Esophagus (tissue), 2 donors: ENCODE measurements at regions not wholly inside any gene's neighbourhood (a gene's known extent, or its start where the extent isn't known, plus 50 kb on each side); places are given as distances from the start of the nearest gene placed in this dataset.
"Not testable (repeated sequence)": the region's sequence is repeated elsewhere in the genome, so short reads cannot be mapped to it uniquely, and the experiment has no call there.

Source experiments
- H3K27ac ChIP-seq, 2 donors: one replicate each; pipeline ENCODE4 v1.5.1; 2013; ENCODE audit warnings: low read depth in 2 of 2, mild to moderate bottlenecking in 2 of 2, inconsistent platforms in 1 of 2, low read length in 1 of 2, moderate library complexity in 1 of 2
- H3K27me3 ChIP-seq, 2 donors: one replicate each; pipeline ENCODE4 v1.6.1; 2013; ENCODE audit warnings: low read length in 2 of 2, control low read depth in 1 of 2, mild to moderate bottlenecking in 1 of 2; ENCODE audit not compliant: insufficient read depth in 2 of 2, control insufficient read depth in 1 of 2
- H3K36me3 ChIP-seq, 2 donors: one replicate each; pipeline ENCODE4 v1.6.1; 2013; ENCODE audit warnings: low read length in 1 of 2; ENCODE audit not compliant: control insufficient read depth in 2 of 2, insufficient read depth in 2 of 2
- H3K4me1 ChIP-seq, 2 donors: one replicate each; pipeline ENCODE4 v1.6.1; 2013; ENCODE audit warnings: low read length in 1 of 2; ENCODE audit not compliant: control insufficient read depth in 2 of 2, insufficient read depth in 2 of 2
- H3K4me3 ChIP-seq, 2 donors: one replicate each; pipeline ENCODE4 v1.5.1; 2013; ENCODE audit warnings: low read length in 2 of 2, mild to moderate bottlenecking in 2 of 2, low read depth in 1 of 2, moderate library complexity in 1 of 2
- H3K9me3 ChIP-seq, 2 donors: one replicate each; pipeline ENCODE4 v1.6.1; 2013; ENCODE audit warnings: mild to moderate bottlenecking in 2 of 2, low read depth in 1 of 2, low read length in 1 of 2, moderate library complexity in 1 of 2; ENCODE audit not compliant: control insufficient read depth in 2 of 2, insufficient read depth in 1 of 2
- WGBS, 2 donors: extraction: QIAGEN DNeasy Blood & Tissue Kit; methylation state at CpG; one replicate each; pipeline ENCODE4 v1.1.7; 2013; 5-methylcytosine and 5-hydroxymethylcytosine counted together
- donor health status: healthy with polysubstance abuse.
- donor health status: Bipolar disorder and iron deficiency.

GRCh38 chr14:52202151-52202550, 65.3 kb upstream of the PTGDR start:
- Histone ChIP-seq H3K27me3 (no peaks in the 10 kb centered on the region), H3K27ac (no peak overlapping the region), H3K4me1 (no peaks in the 10 kb centered on the region), H3K4me3 (no peak overlapping the region), H3K9me3 (no peaks in the 10 kb centered on the region), H3K36me3 (no peaks in the 10 kb centered on the region)

- H3K27me3 ChIP-seq: no peaks in the 10 kb centered on the region
Measured at GRCh38 chr14:52190337-52190931, 77.1 kb upstream of the PTGDR start.

GRCh38 chr14:52189325-52189724, 78.2 kb upstream of the PTGDR start:
- Histone ChIP-seq H3K4me3 (no peak overlapping the region), H3K27me3 (no peaks in the 10 kb centered on the region), H3K36me3 (no peaks in the 10 kb centered on the region), H3K27ac (no peak overlapping the region), H3K4me1 (no peaks in the 10 kb centered on the region), H3K9me3 (no peaks in the 10 kb centered on the region)
- WGBS, 2 donors: 61 to 69% methylated on average over 4 of the region's 4 CpGs

More at GRCh38 chr14:52190337-52190931, 77.1 kb upstream of the PTGDR start:
- H3K9me3 ChIP-seq: no peaks in the 10 kb centered on the region
- WGBS, 2 donors: 86 to 89% methylated on average over 4 of the region's 4 CpGs
- no peaks in the 10 kb centered on the region for H3K36me3 ChIP-seq
- no peak overlapping the region for H3K4me3 ChIP-seq
- H3K27ac ChIP-seq: no peak overlapping the region
- no peaks in the 10 kb centered on the region for H3K4me1 ChIP-seq

GRCh38 chr14:52188381-52188780, 79.1 kb upstream of the PTGDR start:
- Histone ChIP-seq H3K4me1 (no peaks in the 10 kb centered on the region), H3K27me3 (no peaks in the 10 kb centered on the region), H3K27ac (no peak overlapping the region), H3K4me3 (no peak overlapping the region), H3K9me3 (no peaks in the 10 kb centered on the region), H3K36me3 (no peaks in the 10 kb centered on the region)

GRCh38 chr14:52185178-52185577, 82.3 kb upstream of the PTGDR start:
- Histone ChIP-seq H3K27me3 (no peaks in the 10 kb centered on the region), H3K27ac (no peak overlapping the region), H3K36me3 (no peaks in the 10 kb centered on the region), H3K4me1 (no peaks in the 10 kb centered on the region), H3K4me3 (no peak overlapping the region), H3K9me3 (no peaks in the 10 kb centered on the region)
- WGBS, 2 donors: 66 to 78% methylated on average over 3 of the region's 3 CpGs

GRCh38 chr14:52182853-52183252, 84.6 kb upstream of the PTGDR start:
- WGBS, 2 donors: 49 to 62% methylated on average over 2 of the region's 2 CpGs
- H3K36me3 ChIP-seq: no peaks in the 10 kb centered on the region

GRCh38 chr14:52179141-52179790, 88.2 kb upstream of the PTGDR start:
- Histone ChIP-seq H3K4me3 (no peak overlapping the region), H3K27ac (no peak overlapping the region), H3K27me3 (no peaks in the 10 kb centered on the region), H3K36me3 (no peaks in the 10 kb centered on the region), H3K9me3 (no peaks in the 10 kb centered on the region), H3K4me1 (no peaks in the 10 kb centered on the region)
- WGBS, 2 donors: 54 to 78% methylated on average over 6 of the region's 6 CpGs

More at GRCh38 chr14:52182853-52183252, 84.6 kb upstream of the PTGDR start:
- Histone ChIP-seq H3K4me3 (no peak overlapping the region), H3K27ac (no peak overlapping the region), H3K4me1 (no peaks in the 10 kb centered on the region), H3K9me3 (no peaks in the 10 kb centered on the region), H3K27me3 (no peaks in the 10 kb centered on the region)

GRCh38 chr14:52175982-52176502, 91.5 kb upstream of the PTGDR start:
- H3K27me3 ChIP-seq: no peaks in the 10 kb centered on the region
- no peaks in the 10 kb centered on the region for H3K36me3 ChIP-seq
- H3K27ac ChIP-seq: no peak overlapping the region
- H3K4me3 ChIP-seq: no peak overlapping the region
- H3K4me1 ChIP-seq: no peaks in the 10 kb centered on the region
- peaks cover 0 to 2% of the 10 kb centered on the region in 2 donors for H3K9me3 ChIP-seq
- 64 to 68% methylated on average over 6 of the region's 6 CpGs for WGBS, 2 donors

- 60 to 86% methylated on average over 1 of the region's 1 CpG for WGBS, 2 donors
- H3K4me3 ChIP-seq, H3K27me3 ChIP-seq, H3K36me3 ChIP-seq, H3K4me1 ChIP-seq, H3K27ac ChIP-seq, H3K9me3 ChIP-seq: not testable (repeated sequence)
Measured at GRCh38 chr14:52171932-52172331, 95.6 kb upstream of the PTGDR start.

GRCh38 chr14:52166822-52167221, 98.0 kb upstream of the NID2 start:
- H3K27me3 ChIP-seq: no peaks in the 10 kb centered on the region
- WGBS, 2 donors: 91 to 96% methylated on average over 11 of the region's 11 CpGs
- no peak overlapping the region for H3K4me3 ChIP-seq
- H3K36me3 ChIP-seq: no peaks in the 10 kb centered on the region
- peaks cover 4 to 5% of the 10 kb centered on the region in 2 donors for H3K9me3 ChIP-seq
- no peaks in the 10 kb centered on the region for H3K4me1 ChIP-seq
- no peak overlapping the region for H3K27ac ChIP-seq
